GM12891 (cell line): ENCODE measurements at regions not wholly inside any gene's neighbourhood (a gene's known extent, or its start where the extent isn't known, plus 50 kb on each side); places are given as distances from the start of the nearest gene placed in this dataset.
"Not testable (repeated sequence)": the region's sequence is repeated elsewhere in the genome, so short reads cannot be mapped to it uniquely, and the experiment has no call there.

Source experiments
- DNase-seq: peaks from one replicate; pipeline ENCODE4 v3.0.0; 2011; ENCODE audit warnings: low spot score; ENCODE audit not compliant: insufficient read length
- FAIRE-seq: peaks from 2 replicates; lab custom pipeline; 2011; peaks lifted over from hg19 to GRCh38; lab: Jason Lieb, UNC
- PAX5 ChIP-seq: IDR thresholded peaks from 2 replicates; pipeline ENCODE4 v1.6.1; 2011; ENCODE audit warnings: low read length, moderate library complexity, mild to moderate bottlenecking; ENCODE audit not compliant: insufficient read depth, severe bottlenecking
- POLR2A ChIP-seq: IDR thresholded peaks from 2 replicates; pipeline ENCODE4 v1.6.1; 2011; ENCODE audit warnings: low read depth, low read length, control low read depth
- POLR2AphosphoS5 ChIP-seq: IDR thresholded peaks from 2 replicates; pipeline ENCODE4 v1.6.1; 2011; ENCODE audit warnings: low read depth, low read length, control low read depth
- POU2F2 ChIP-seq: IDR thresholded peaks from 2 replicates; pipeline ENCODE4 v1.6.1; 2011; ENCODE audit warnings: low read depth, mild to moderate bottlenecking, control low read depth, low read length, moderate library complexity
- SPI1 ChIP-seq: IDR thresholded peaks from 2 replicates; pipeline ENCODE4 v1.6.1; 2011; ENCODE audit warnings: low read depth, low read length, control low read depth
- TAF1 ChIP-seq: IDR thresholded peaks from 2 replicates; pipeline ENCODE4 v1.6.1; 2011; ENCODE audit warnings: low read depth, low read length, control low read depth

- no peak for FAIRE-seq
These were observed 123.8 kb upstream of the TMEM170B start for GRCh38 chr6:11413728-11414127.

GRCh38 chr6:11413117-11413687, 124.3 kb upstream of the TMEM170B start:
- peak; percentile 50 for FAIRE-seq
- TF ChIP-seq PAX5 (no peak), TAF1 (no peak), POLR2AphosphoS5 (no peak), POLR2A (no peak), POU2F2 (no peak), SPI1 (no peak)
- DNase-seq, result no peak

More at GRCh38 chr6:11413728-11414127, 123.8 kb upstream of the TMEM170B start:
- DNase-seq, result no peak
- no peak for TF ChIP-seq PAX5

GRCh38 chr6:11412616-11413015, 124.9 kb upstream of the TMEM170B start:
- DNase-seq (no peak), FAIRE-seq (no peak)
- no peak for TF ChIP-seq POLR2A
- TF ChIP-seq PAX5, result no peak
- TF ChIP-seq SPI1, result no peak
- no peak for TF ChIP-seq TAF1
- TF ChIP-seq POLR2AphosphoS5, result no peak
- TF ChIP-seq POU2F2, result no peak

- DNase-seq (no peak), FAIRE-seq (no peak)
- TF ChIP-seq POLR2A (no peak), POU2F2 (no peak), SPI1 (no peak)
These were observed 125.5 kb upstream of the TMEM170B start for GRCh38 chr6:11412011-11412424.

- TF ChIP-seq POLR2AphosphoS5 (no peak), PAX5 (no peak), SPI1 (no peak), POU2F2 (no peak), TAF1 (no peak), POLR2A (no peak)
- FAIRE-seq, result no peak
- no peak for DNase-seq
These were observed 126.0 kb upstream of the TMEM170B start for GRCh38 chr6:11411593-11411992.

- peak; percentile 83 for FAIRE-seq
- no peak for DNase-seq
- TF ChIP-seq PAX5, result no peak
- TF ChIP-seq POLR2A, result no peak
- no peak for TF ChIP-seq TAF1
- no peak for TF ChIP-seq SPI1
- no peak for TF ChIP-seq POLR2AphosphoS5
- no peak for TF ChIP-seq POU2F2
These were observed 126.8 kb upstream of the TMEM170B start for GRCh38 chr6:11410539-11411307.

- FAIRE-seq (no peak), DNase-seq (no peak)
- TF ChIP-seq POLR2AphosphoS5 (no peak), POU2F2 (no peak), PAX5 (no peak)
These were observed 128.2 kb upstream of the TMEM170B start for GRCh38 chr6:11409371-11409770.

GRCh38 chr6:11407414-11407813, 130.1 kb upstream of the TMEM170B start:
- TF ChIP-seq POLR2AphosphoS5, result no peak
- TF ChIP-seq TAF1, result no peak
- no peak for TF ChIP-seq POLR2A
- TF ChIP-seq SPI1, result no peak
- TF ChIP-seq POU2F2, result no peak
- no peak for TF ChIP-seq PAX5
- FAIRE-seq, result no peak
- DNase-seq, result no peak

GRCh38 chr6:11404838-11405237, 132.7 kb upstream of the TMEM170B start:
- no peak for FAIRE-seq
- TF ChIP-seq TAF1 (no peak), SPI1 (0 out of 2 replicates have a peak, but pooled peaks have one; percentile 21)
- DNase-seq, result no peak

- FAIRE-seq (no peak), DNase-seq (no peak)
These were observed 133.5 kb upstream of the TMEM170B start for GRCh38 chr6:11404081-11404480.

GRCh38 chr6:11403035-11403601, 134.4 kb upstream of the TMEM170B start:
- DNase-seq (no peak), FAIRE-seq (peak; percentile 59)
- TF ChIP-seq POLR2A, result no peak
- TF ChIP-seq PAX5, result no peak
- TF ChIP-seq POLR2AphosphoS5, result no peak
- TF ChIP-seq SPI1, result no peak
- TF ChIP-seq TAF1, result no peak

More at GRCh38 chr6:11404081-11404480, 133.5 kb upstream of the TMEM170B start:
- TF ChIP-seq TAF1 (no peak), POU2F2 (no peak), SPI1 (no peak), PAX5 (no peak), POLR2A (no peak), POLR2AphosphoS5 (no peak)

GRCh38 chr6:11402581-11402980, 135.0 kb upstream of the TMEM170B start:
- not testable (repeated sequence) for DNase-seq, FAIRE-seq

- not testable (repeated sequence) for FAIRE-seq, DNase-seq
These were observed 135.6 kb upstream of the TMEM170B start for GRCh38 chr6:11401954-11402353.
